ENCODE measurements at regions not wholly inside any gene's neighbourhood (a gene's known extent, or its start where the extent isn't known, plus 50 kb on each side); places are given as distances from the start of the nearest gene placed in this dataset.

GRCh38 chr2:128701418-128701817 lies 382.8 kb upstream of the HS6ST1 start:
- no peak for TF ChIP-seq POLR2AphosphoS5 (IDR thresholded peaks at IDR 0.05)
- TF ChIP-seq, protein P1, sequence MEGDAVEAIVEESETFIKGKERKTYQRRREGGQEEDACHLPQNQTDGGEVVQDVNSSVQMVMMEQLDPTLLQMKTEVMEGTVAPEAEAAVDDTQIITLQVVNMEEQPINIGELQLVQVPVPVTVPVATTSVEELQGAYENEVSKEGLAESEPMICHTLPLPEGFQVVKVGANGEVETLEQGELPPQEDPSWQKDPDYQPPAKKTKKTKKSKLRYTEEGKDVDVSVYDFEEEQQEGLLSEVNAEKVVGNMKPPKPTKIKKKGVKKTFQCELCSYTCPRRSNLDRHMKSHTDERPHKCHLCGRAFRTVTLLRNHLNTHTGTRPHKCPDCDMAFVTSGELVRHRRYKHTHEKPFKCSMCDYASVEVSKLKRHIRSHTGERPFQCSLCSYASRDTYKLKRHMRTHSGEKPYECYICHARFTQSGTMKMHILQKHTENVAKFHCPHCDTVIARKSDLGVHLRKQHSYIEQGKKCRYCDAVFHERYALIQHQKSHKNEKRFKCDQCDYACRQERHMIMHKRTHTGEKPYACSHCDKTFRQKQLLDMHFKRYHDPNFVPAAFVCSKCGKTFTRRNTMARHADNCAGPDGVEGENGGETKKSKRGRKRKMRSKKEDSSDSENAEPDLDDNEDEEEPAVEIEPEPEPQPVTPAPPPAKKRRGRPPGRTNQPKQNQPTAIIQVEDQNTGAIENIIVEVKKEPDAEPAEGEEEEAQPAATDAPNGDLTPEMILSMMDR (IDR thresholded peaks at IDR 0.05) = no peak
- no peak for TF ChIP-seq POLR2A (IDR thresholded peaks at IDR 0.05)

All from prostate gland (tissue), 2 donors.